ENCODE measurements at regions not wholly inside any gene's neighbourhood (a gene's known extent, or its start where the extent isn't known, plus 50 kb on each side); places are given as distances from the start of the nearest gene placed in this dataset.
A peak's percentile ranks its signal among the peaks of the same experiment; 100 is the strongest.

DNA sequence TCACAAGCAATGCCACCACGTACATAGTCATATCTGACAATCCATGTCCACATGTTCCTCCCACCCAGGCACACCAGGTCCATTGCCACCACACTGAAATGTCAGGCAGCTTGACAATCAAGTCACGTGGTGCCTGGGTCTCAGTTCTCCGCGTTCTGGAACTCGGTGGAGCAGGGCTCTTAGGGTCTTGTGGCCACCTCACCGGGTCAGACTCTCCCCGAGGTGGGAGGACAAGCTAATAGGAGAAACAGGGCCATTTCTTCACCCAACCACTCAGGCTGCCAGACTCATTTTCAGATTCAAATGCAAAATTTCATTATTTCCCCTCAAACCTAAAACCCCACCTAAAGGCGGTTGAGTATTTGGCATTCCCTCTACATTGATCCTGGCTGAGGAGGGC lies 200.5 kb upstream of the GAS1 start:
- no peak for DNase-seq (ENCODE audit: insufficient read length, low spot score)
- no peak for FAIRE-seq

- DNase-seq (ENCODE audit: insufficient read length, low spot score), result no peak
- no peak for FAIRE-seq
Observed at GRCh38 chr9:87148331-87149104, 201.2 kb upstream of the GAS1 start.

DNA sequence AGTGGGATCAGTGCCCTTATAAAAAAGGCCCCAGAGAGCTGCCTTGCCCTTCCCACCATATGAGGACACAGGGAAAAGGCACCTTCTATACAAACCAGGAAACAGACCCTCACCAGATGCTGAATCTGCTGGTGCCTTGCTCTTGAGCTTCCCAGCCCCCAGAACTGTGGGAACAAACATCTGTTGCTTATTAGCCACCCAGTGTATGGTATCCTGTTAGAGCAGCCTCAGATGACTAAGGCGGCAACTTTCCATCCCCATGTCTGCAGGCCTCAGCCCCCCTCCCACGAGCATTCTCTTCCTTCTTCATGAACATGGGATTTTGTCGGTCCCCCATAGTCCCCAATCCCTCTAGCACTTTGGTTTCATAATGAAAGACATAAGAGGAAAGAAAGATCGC lies 202.5 kb upstream of the GAS1 start:
- no peak for DNase-seq (ENCODE audit: insufficient read length, low spot score)
- FAIRE-seq, result no peak

DNA sequence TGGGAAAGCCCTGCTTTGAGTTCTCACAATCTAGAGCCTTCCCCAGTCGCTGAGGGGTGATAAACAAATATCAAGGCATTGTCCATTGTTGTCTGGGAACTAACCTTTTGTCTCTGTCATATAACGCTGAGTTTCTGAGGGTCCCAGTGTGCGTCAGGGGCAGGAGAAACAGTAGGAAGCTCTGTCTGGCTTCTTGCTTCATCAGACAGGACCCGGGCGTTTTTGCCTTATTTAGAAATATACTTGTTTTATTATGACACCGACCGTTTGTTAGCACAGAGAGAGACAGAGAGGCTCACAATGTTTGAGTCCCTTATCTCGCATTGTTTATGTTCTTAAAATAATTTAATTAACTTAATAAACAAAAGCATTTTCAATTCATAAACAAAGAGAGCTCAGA lies 204.9 kb upstream of the GAS1 start:
- FAIRE-seq (no peak), DNase-seq (ENCODE audit: insufficient read length, low spot score) (no peak)

GRCh38 chr9:87156247-87156646 lies 208.9 kb upstream of the GAS1 start:
- FAIRE-seq (no peak), DNase-seq (ENCODE audit: insufficient read length, low spot score) (no peak)

DNA sequence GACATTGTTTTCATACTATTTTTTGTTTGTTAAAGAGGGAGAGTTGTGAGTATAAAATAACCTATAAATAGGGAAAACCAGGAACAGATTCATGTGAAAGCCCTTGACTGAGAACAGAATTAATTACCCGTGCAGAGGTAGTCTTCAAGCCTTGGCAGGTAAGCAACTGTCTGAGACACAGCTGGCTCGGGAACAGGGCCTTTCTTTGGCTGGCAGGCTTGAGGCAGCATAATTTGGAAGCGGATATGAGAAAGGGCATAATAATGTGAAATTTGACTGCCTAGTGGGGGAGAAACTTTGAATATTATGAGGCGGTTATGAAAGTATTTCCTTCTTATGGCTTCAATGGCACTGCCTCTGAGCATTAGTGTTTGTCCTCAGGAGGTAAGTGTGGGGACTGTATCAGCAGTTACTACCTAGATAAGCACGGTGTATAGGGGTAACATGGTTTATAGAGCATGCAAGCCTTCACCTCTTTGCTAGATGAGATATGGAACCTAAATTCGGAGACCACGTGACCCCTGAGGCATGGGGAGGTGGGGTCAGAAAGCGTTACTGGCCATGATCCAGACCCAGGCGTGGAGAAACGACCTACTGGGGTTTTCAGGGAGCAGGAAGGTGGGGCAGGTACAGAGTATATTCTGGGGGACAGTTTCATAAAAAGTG lies 210.2 kb upstream of the GAS1 start:
- FAIRE-seq, result no peak
- no peak for DNase-seq (ENCODE audit: insufficient read length, low spot score)

GRCh38 chr9:87158765-87159164 lies 211.5 kb upstream of the GAS1 start:
- FAIRE-seq (no peak), DNase-seq (ENCODE audit: insufficient read length, low spot score) (no peak)

- FAIRE-seq, result no peak
Observed at GRCh38 chr9:87160148-87161102, 213.1 kb upstream of the GAS1 start.

DNA sequence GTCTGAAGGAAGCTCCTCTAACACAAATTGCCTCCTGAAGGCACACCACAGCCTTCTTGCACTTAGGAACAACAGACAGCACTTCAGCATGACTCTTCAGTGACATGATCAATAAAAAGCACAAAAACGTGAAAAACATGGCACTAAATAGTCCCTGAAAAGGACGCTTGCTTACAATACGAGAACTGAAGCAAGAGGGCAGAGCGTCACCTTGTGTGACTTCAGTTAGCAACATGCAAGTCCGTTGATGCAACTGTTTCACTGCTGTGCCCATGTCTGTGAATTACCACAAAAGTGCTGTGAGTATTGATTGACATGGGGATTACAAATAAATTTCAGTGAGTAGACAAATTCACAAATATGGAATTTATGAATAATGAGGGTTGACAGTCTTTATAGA lies 219.9 kb upstream of the GAS1 start:
- no peak for DNase-seq (ENCODE audit: insufficient read length, low spot score)
- FAIRE-seq, result no peak

More at GRCh38 chr9:87160148-87161102, 213.1 kb upstream of the GAS1 start:
- DNase-seq (ENCODE audit: insufficient read length, low spot score), result no peak

- DNase-seq (ENCODE audit: insufficient read length, low spot score) (no peak), FAIRE-seq (no peak)
Observed at GRCh38 chr9:87167582-87167981, 220.3 kb upstream of the GAS1 start.

DNA sequence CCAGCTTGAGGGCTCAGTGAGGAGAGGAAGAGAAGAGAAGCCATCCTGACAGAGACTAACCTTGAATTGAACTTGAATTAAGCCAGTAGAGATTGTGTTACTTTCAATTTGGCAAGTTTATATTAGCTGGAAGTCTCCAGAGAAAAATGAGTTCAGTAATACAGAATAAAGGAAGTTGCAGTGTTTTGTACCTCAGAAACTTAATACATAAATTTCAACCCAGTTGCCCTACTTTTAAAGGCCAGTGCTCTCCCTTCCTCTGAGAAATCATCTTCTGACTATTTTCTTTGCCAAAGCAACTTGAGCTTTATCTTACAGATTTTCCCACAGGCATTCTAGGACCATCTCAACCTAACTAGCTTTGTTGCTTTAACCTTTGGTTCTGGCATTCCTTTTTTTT lies 231.0 kb upstream of the GAS1 start:
- FAIRE-seq, result no peak
- no peak for DNase-seq (ENCODE audit: insufficient read length, low spot score)

DNA sequence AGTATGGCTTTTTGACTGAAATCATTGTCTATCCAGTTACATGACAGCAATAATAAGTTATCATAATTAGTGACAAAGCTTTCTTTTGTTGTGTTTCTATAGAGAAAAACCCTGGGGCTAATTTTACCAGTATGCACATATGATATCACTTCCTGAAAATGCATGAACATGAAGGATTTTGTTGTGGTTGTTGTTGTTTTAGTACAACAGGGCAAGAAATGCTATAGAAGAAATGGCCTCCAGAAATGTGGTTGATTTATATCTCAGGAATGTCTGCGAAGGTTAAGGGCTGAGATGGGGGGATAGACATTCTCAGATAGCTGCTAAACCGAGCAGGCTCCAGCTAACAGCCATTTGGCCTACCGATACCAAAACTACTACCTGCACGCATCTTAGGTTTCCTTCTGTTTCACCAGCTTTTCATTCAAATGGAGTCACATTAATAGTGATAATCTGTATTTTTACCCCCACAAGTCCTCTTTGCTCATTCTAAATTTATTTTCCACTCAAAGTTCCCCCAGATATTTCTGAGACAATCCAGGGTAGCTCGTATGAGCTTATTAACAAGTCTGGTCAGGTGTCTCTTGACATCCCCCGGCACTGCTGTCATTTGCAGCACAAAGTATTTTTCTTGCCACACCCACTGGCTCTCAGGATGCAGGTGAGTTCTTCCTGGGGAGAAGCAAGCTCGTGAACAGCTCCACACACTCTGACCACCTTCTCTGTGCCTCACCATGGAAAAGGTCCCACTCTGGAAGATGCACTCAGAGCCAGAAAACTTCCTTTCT lies 232.4 kb upstream of the GAS1 start:
- no peak for DNase-seq (ENCODE audit: insufficient read length, low spot score)
- FAIRE-seq, result no peak

DNA sequence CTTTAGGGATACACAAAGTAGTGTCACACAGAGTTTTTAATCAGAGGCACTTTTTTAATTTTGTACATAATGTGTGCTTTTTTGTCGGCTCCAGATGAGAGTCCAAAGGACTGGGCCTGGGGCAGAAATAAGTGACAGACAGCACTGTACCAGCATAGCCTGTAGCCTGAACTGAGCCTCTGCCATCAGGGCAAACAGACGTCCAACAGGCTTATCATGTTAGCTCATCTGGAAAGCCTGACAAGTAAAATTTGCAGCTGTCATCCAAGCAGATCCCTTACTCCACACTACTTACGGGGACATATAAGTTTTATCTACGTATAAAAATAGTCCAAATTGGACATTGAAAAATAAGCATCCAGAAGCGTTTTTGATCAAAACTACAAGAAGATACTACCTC lies 233.1 kb upstream of the GAS1 start:
- FAIRE-seq (no peak), DNase-seq (ENCODE audit: insufficient read length, low spot score) (no peak)

GRCh38 chr9:87180841-87181240 lies 233.5 kb upstream of the GAS1 start:
- no peak for DNase-seq (ENCODE audit: insufficient read length, low spot score)
- FAIRE-seq, result no peak

- FAIRE-seq, result peak; percentile 40
Observed at GRCh38 chr9:87181670-87182069, 234.4 kb upstream of the GAS1 start.

GRCh38 chr9:87184956-87185642 lies 237.8 kb upstream of the GAS1 start:
- DNase-seq (ENCODE audit: insufficient read length, low spot score) (no peak), FAIRE-seq (no peak)

More at GRCh38 chr9:87181670-87182069, 234.4 kb upstream of the GAS1 start:
- DNase-seq (ENCODE audit: insufficient read length, low spot score), result peak; percentile 6

GRCh38 chr9:87187656-87188055 lies 240.3 kb upstream of the GAS1 start:
- FAIRE-seq (no peak), DNase-seq (ENCODE audit: insufficient read length, low spot score) (no peak)

DNA sequence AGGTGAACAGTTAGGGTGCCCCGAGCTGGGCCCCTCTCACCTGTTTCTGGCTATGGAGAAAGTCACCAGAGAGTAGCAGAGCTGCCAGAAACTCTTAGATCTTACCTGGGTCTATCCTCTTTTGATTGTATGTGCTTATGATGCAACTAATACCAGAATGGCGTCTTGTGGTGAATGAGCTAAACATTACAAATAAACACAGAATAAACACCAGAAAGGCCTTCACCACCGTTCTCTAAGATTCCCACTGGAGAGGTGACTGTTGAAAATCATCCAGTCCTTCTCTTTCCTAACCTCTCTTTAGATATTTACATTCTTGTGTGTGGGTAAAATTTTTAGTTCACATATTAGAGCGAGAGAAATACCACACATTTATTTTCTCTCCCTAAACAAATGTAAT lies 241.7 kb upstream of the GAS1 start:
- no peak for FAIRE-seq
- DNase-seq (ENCODE audit: insufficient read length, low spot score), result no peak

DNA sequence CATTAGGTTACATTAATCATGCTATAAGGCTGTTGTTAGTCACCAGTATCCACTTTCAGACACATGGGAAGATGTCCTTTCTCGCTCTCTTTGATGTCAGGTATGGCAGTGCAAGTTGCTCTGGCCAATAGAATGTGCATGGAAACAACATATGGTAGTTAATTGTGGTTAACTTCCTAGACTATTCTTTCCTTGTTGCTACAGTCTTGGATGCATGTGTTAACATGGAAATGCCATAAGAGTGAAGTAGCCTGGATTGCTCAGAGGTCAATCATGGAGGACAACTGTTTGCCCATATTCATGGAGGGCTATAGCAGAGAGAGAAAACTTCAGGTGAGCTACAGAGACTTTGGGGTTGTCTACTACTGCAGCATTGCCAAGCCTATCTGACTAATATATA lies 245.8 kb upstream of the GAS1 start:
- FAIRE-seq, result no peak
- DNase-seq (ENCODE audit: insufficient read length, low spot score), result no peak

Data from GM19239 (cell line).